ENCODE measurements at regions not wholly inside any gene's neighbourhood (a gene's known extent, or its start where the extent isn't known, plus 50 kb on each side); places are given as distances from the start of the nearest gene placed in this dataset.

DNA sequence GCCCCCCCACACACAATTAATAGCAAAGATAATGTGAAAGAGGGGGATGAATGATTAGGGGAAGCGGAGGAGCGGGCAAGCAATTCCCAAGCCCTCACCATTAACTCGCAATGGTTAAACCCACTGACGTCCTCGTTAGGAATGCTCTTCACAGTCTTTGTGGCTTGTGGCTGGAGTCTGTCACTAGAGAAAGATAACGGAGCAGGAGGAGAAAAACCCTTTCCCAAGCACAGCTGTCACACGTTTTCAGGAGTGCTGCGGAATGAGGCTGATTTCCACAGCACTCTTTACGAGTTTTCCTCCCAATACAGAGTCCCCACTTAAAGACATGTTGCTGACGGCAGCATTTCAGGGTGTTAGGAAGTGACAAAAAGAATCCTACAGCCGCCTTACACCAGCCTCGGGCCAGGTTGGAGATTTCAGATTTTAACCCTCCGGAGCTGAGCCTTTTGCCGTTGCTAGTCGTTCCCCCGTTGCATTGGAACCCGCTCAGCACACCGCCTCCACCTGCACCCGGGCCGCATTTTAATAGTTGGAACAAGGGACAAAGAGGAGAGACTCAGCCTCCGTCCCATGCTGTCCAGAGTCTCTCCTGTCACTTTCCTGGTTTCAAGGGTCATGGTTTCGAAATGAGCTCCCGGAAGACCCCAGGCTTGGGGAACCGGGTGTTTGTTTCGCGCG lies 92.2 kb downstream of the GEMIN8 start:
- Mint-ChIP-seq H3K4me1 (peaks cover 17% of the 10 kb centered on the region), H3K36me3 (no peaks in the 10 kb centered on the region), H3K9me3 (peaks cover 0 to 7% (median 0%) of the 10 kb centered on the region in 7 donors), H3K4me3 (peak overlapping the region; percentile 78 to 91), H3K27me3 (ENCODE audit: low read depth in 3 of 3) (peaks cover 6 to 55% (median 18%) of the 10 kb centered on the region in 3 donors), H3K27ac (no peak overlapping the region)
- TF ChIP-seq, protein P1, sequence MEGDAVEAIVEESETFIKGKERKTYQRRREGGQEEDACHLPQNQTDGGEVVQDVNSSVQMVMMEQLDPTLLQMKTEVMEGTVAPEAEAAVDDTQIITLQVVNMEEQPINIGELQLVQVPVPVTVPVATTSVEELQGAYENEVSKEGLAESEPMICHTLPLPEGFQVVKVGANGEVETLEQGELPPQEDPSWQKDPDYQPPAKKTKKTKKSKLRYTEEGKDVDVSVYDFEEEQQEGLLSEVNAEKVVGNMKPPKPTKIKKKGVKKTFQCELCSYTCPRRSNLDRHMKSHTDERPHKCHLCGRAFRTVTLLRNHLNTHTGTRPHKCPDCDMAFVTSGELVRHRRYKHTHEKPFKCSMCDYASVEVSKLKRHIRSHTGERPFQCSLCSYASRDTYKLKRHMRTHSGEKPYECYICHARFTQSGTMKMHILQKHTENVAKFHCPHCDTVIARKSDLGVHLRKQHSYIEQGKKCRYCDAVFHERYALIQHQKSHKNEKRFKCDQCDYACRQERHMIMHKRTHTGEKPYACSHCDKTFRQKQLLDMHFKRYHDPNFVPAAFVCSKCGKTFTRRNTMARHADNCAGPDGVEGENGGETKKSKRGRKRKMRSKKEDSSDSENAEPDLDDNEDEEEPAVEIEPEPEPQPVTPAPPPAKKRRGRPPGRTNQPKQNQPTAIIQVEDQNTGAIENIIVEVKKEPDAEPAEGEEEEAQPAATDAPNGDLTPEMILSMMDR (IDR thresholded peaks at IDR 0.05), result no peak
- Histone ChIP-seq H2AFZ (ENCODE audit: insufficient read depth, low read depth, low read length, poor library complexity, severe bottlenecking) (peak overlapping the region; percentile 63), H3K9ac (ENCODE audit: insufficient read depth, low read length, poor library complexity, severe bottlenecking) (peak overlapping the region; percentile 46), H3K4me2 (replicated peaks; ENCODE audit: extremely low read depth, low read length, poor library complexity, severe bottlenecking) (peak overlapping the region; percentile 80), H3K27ac (ENCODE audit: low read depth in 1 of 2, low read length in 2 of 2) (no peak overlapping the region), H3K4me3 (replicated peaks in 1 of 3; ENCODE audit: low read depth in 2 of 3, low read length in 3 of 3) (peak overlapping the region; percentile 18 to 70 (median 31)), H3K79me2 (ENCODE audit: insufficient read depth, low read length) (no peaks in the 10 kb centered on the region), H3K27me3 (ENCODE audit: control insufficient read depth in 2 of 2, insufficient read depth in 2 of 2, low read length in 2 of 2) (peaks cover 8 to 48% of the 10 kb centered on the region in 2 donors), H3K36me3 (replicated peaks in 1 of 2; ENCODE audit: control insufficient read depth in 1 of 2, insufficient read depth in 2 of 2, low read length in 2 of 2) (no peaks in the 10 kb centered on the region), H3K4me1 (ENCODE audit: control insufficient read depth in 1 of 2, insufficient read depth in 2 of 2, low read length in 2 of 2) (peaks cover 4 to 6% of the 10 kb centered on the region in 2 donors), H4K20me1 (ENCODE audit: insufficient read depth, low read length) (no peaks in the 10 kb centered on the region), H3K9me3 (replicated peaks in 1 of 2; ENCODE audit: control insufficient read depth in 1 of 2, insufficient read depth in 1 of 2, low read length in 2 of 2) (peaks cover 0 to 3% of the 10 kb centered on the region in 2 donors)
- WGBS (ENCODE audit: insufficient coverage), result 0% methylated on average over 9 of the region's 27 CpGs
- DNase-seq, result no peak
- intact Hi-C loops (cut with micrococcal nuclease), result no loop called here

DNA sequence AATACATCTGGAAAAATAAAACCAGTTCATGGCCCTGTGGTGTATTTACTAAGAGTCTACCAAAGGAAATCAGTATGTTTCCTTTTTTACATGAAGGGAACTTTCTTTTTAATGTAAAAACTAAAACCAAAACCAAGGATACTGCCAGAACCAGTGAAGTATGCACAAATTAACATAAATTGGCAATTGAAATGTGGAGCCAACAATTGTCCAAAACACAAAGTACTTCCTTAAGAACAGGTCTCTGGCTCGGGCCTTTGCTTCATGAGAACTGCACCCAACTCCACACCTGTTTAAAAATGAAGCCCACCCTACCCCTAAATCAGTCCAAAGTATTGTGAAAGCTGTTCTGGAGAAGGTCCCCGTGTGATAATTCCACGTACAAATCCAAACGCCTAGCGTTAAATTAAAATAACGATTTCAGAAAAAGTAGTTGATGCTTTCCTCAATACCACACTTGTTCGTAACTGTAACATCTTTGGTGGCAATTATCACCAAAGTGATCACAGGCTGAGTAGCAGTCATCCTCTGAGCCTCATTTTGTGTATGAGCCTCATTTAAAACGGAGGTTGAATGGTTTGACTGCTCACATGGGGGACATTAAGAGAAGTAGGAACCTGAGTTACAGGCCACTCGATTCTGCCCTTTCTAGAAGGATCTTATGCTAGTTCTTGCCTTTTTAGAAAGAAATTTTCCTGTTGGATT lies 93.0 kb downstream of the GEMIN8 start:
- H3K36me3 Mint-ChIP-seq, result no peaks in the 10 kb centered on the region
- H3K36me3 ChIP-seq (replicated peaks in 1 of 2; ENCODE audit: control insufficient read depth in 1 of 2, insufficient read depth in 2 of 2, low read length in 2 of 2), result no peaks in the 10 kb centered on the region
- intact Hi-C loops (cut with micrococcal nuclease), result no loop called here
- no peak overlapping the region for H3K9ac ChIP-seq (ENCODE audit: insufficient read depth, low read length, poor library complexity, severe bottlenecking)
- H3K4me1 Mint-ChIP-seq, result peaks cover 17% of the 10 kb centered on the region
- no peak for DNase-seq
- H3K79me2 ChIP-seq (ENCODE audit: insufficient read depth, low read length), result no peaks in the 10 kb centered on the region
- TF ChIP-seq, protein P1 (IDR thresholded peaks at IDR 0.05), result no peak
- peaks cover 0 to 3% of the 10 kb centered on the region in 2 donors for H3K9me3 ChIP-seq (replicated peaks in 1 of 2; ENCODE audit: control insufficient read depth in 1 of 2, insufficient read depth in 1 of 2, low read length in 2 of 2)
- H3K4me2 ChIP-seq (replicated peaks; ENCODE audit: extremely low read depth, low read length, poor library complexity, severe bottlenecking), result no peak overlapping the region
- peaks cover 4 to 6% of the 10 kb centered on the region in 2 donors for H3K4me1 ChIP-seq (ENCODE audit: control insufficient read depth in 1 of 2, insufficient read depth in 2 of 2, low read length in 2 of 2)
- no CpG with 5 or more reads among the region's 9 CpGs for WGBS (ENCODE audit: insufficient coverage)
- H3K27me3 Mint-ChIP-seq (ENCODE audit: low read depth in 3 of 3), result peaks cover 6 to 52% (median 18%) of the 10 kb centered on the region in 3 donors
- H4K20me1 ChIP-seq (ENCODE audit: insufficient read depth, low read length), result no peaks in the 10 kb centered on the region
- H3K9me3 Mint-ChIP-seq, result peaks cover 0 to 4% (median 2%) of the 10 kb centered on the region in 7 donors
- H3K27ac ChIP-seq (ENCODE audit: low read depth in 1 of 2, low read length in 2 of 2), result no peak overlapping the region
- H3K4me3 Mint-ChIP-seq, result no peak overlapping the region
- H2AFZ ChIP-seq (ENCODE audit: insufficient read depth, low read depth, low read length, poor library complexity, severe bottlenecking), result no peak overlapping the region
- H3K4me3 ChIP-seq (replicated peaks in 1 of 3; ENCODE audit: low read depth in 2 of 3, low read length in 3 of 3), result no peak overlapping the region
- H3K27ac Mint-ChIP-seq, result no peak overlapping the region
- H3K27me3 ChIP-seq (ENCODE audit: control insufficient read depth in 2 of 2, insufficient read depth in 2 of 2, low read length in 2 of 2), result peaks cover 8 to 48% of the 10 kb centered on the region in 2 donors

All from CD14-positive monocyte (primary cell).